ENCODE measurements at regions not wholly inside any gene's neighbourhood (a gene's known extent, or its start where the extent isn't known, plus 50 kb on each side); places are given as distances from the start of the nearest gene placed in this dataset.

- TF ChIP-seq CTCF (IDR thresholded peaks at IDR 0.05; ENCODE audit: low read depth, low read length, poor library complexity, severe bottlenecking) (no peak), EZH2phosphoT487 (IDR thresholded peaks at IDR 0.05; ENCODE audit: borderline replicate concordance, low read length) (no peak)
These were observed 101.0 kb upstream of the SHH start for GRCh38 chr7:155913291-155913690.

Data from DOHH2 (cell line).